CD8-positive, alpha-beta memory T cell (primary cell): ENCODE measurements at regions not wholly inside any gene's neighbourhood (a gene's known extent, or its start where the extent isn't known, plus 50 kb on each side); places are given as distances from the start of the nearest gene placed in this dataset.
"Not testable (repeated sequence)": the region's sequence is repeated elsewhere in the genome, so short reads cannot be mapped to it uniquely, and the experiment has no call there.

Experiments used
- CTCF ChIA-PET: fragments of 350-600 bp; sonication (Branson Sonifier 250); formaldehyde crosslinking; loops from one replicate; lab custom pipeline; 2021; ENCODE audit warnings: antibody characterized with exemption; lab: Charles Lee
- POLR2A ChIA-PET: fragments of 350-600 bp; sonication (Branson Sonifier 250); formaldehyde crosslinking; loops from one replicate; lab custom pipeline; 2021; ENCODE audit warnings: antibody characterized with exemption; lab: Charles Lee
- DNase-seq, 5 donors: peaks; one replicate each; pipeline versions ENCODE4 v3.0.0 to v3.0.0-alpha.2; 2020 to 2022; ENCODE audit warnings: mixed read lengths in 1 of 5
- H3K27ac ChIP-seq: one replicate; pipeline ENCODE4 v1.7.0; 2013; ENCODE audit warnings: low read depth, mild to moderate bottlenecking, low read length, moderate library complexity
- H3K27me3 ChIP-seq: 2 replicates; pipeline ENCODE4 v1.7.0; 2013; ENCODE audit warnings: low read length, mild to moderate bottlenecking; ENCODE audit not compliant: insufficient read depth, poor library complexity, severe bottlenecking
- H3K36me3 ChIP-seq: 2 replicates; pipeline ENCODE4 v1.7.0; 2013; ENCODE audit warnings: mild to moderate bottlenecking, low read length, moderate library complexity; ENCODE audit not compliant: insufficient read depth
- H3K4me1 ChIP-seq: 2 replicates; pipeline ENCODE4 v1.7.0; 2013; ENCODE audit warnings: mild to moderate bottlenecking, low read length, moderate library complexity; ENCODE audit not compliant: insufficient read depth
- H3K4me3 ChIP-seq: 2 replicates; pipeline ENCODE4 v1.7.0; 2013; ENCODE audit warnings: mild to moderate bottlenecking, low read length
- H3K9me3 ChIP-seq: 2 replicates; pipeline ENCODE4 v1.7.0; 2013; ENCODE audit warnings: mild to moderate bottlenecking, low read length
- H3K27ac Mint-ChIP-seq, 8 donors: one replicate each; pipeline ENCODE4 v1.8.0; 2020 to 2021; ENCODE audit warnings: mixed read lengths in 8 of 8, mild to moderate bottlenecking in 6 of 8, inconsistent platforms in 3 of 8, moderate library complexity in 3 of 8
- H3K27me3 Mint-ChIP-seq, 2 donors: one replicate each; pipeline ENCODE4 v1.8.0; 2020 to 2021; ENCODE audit warnings: mixed read lengths in 2 of 2, mild to moderate bottlenecking in 1 of 2, moderate library complexity in 1 of 2
- H3K36me3 Mint-ChIP-seq, 3 donors: one replicate each; pipeline ENCODE4 v1.8.0; 2020 to 2021; ENCODE audit warnings: mixed read lengths in 3 of 3, inconsistent platforms in 1 of 3, mild to moderate bottlenecking in 1 of 3
- H3K4me1 Mint-ChIP-seq, 3 donors: one replicate each; pipeline ENCODE4 v1.8.0; 2020 to 2021; ENCODE audit warnings: mixed read lengths in 3 of 3, inconsistent platforms in 1 of 3, mild to moderate bottlenecking in 1 of 3
- H3K4me3 Mint-ChIP-seq, 7 donors: one replicate each; pipeline ENCODE4 v1.8.0; 2020 to 2021; ENCODE audit warnings: mixed read lengths in 7 of 7, mild to moderate bottlenecking in 6 of 7, moderate library complexity in 4 of 7, inconsistent platforms in 2 of 7
- H3K9me3 Mint-ChIP-seq, 5 donors: one replicate each; pipeline ENCODE4 v1.8.0; 2020 to 2022; ENCODE audit warnings: mixed read lengths in 5 of 5, mild to moderate bottlenecking in 3 of 5, moderate library complexity in 2 of 5, inconsistent platforms in 1 of 5

DNA sequence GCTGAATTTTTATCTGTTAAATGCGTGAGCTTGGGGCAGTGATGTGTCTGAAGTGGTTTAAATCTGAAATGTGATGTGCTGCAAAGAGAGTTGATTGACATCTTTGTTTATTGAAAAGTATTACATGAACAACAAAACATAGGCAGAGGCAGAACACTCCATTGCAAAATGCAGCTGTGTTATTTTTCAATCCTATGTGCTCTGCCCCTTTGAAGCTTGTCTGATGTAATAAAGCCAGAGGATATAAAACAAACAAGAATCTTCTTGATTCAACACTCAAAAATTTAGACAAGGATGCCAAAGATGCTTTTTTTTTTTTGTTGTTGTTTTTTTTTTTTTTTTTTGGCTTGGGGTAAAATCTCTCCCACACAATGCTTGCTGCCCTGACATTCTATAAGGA lies 482.4 kb upstream of the MMS22L start:
- no peak overlapping the region for H3K4me3 ChIP-seq
- no peaks in the 10 kb centered on the region for H3K9me3 ChIP-seq
- no peaks in the 10 kb centered on the region for H3K4me1 Mint-ChIP-seq
- no peaks in the 10 kb centered on the region for H3K27me3 ChIP-seq
- H3K27me3 Mint-ChIP-seq, result no peaks in the 10 kb centered on the region
- H3K9me3 Mint-ChIP-seq, result peaks cover 0 to 6% (median 2%) of the 10 kb centered on the region in 5 donors
- H3K36me3 ChIP-seq, result no peaks in the 10 kb centered on the region
- H3K27ac Mint-ChIP-seq, result no peak overlapping the region
- DNase-seq, result no peak
- no peaks in the 10 kb centered on the region for H3K36me3 Mint-ChIP-seq
- no peak overlapping the region for H3K27ac ChIP-seq
- no peak overlapping the region for H3K4me3 Mint-ChIP-seq
- ChIA-PET CTCF (no interaction called here), POLR2A (no interaction called here)
- no peaks in the 10 kb centered on the region for H3K4me1 ChIP-seq

DNA sequence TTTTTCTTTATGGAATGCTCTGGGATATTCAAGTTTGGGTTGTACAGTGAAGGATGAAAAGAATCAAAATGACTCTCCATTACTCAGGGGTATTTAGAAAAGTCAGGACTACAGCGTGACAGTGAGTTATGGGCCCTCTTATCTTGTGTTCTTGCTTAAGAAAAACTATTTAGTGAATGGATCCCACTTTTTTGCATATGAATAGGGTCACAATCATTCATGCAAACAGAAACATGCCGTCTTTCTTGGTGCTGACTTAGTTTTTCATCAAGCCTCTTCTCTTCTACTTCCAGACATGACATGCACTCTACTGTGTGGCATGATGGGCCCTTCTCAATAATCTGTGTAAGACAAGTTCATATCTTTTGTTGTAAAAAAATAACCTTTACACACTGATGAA lies 488.4 kb upstream of the MMS22L start:
- no peaks in the 10 kb centered on the region for H3K36me3 Mint-ChIP-seq
- Histone ChIP-seq H3K27ac (no peak overlapping the region), H3K4me3 (no peak overlapping the region), H3K9me3 (no peaks in the 10 kb centered on the region), H3K27me3 (no peaks in the 10 kb centered on the region), H3K4me1 (no peaks in the 10 kb centered on the region), H3K36me3 (no peaks in the 10 kb centered on the region)
- H3K4me1 Mint-ChIP-seq, result no peaks in the 10 kb centered on the region
- H3K9me3 Mint-ChIP-seq, result peaks cover 0 to 5% (median 2%) of the 10 kb centered on the region in 5 donors
- H3K27me3 Mint-ChIP-seq, result no peaks in the 10 kb centered on the region
- DNase-seq, result no peak
- ChIA-PET POLR2A (no interaction called here), CTCF (no interaction called here)
- no peak overlapping the region for H3K4me3 Mint-ChIP-seq
- H3K27ac Mint-ChIP-seq, result no peak overlapping the region

DNA sequence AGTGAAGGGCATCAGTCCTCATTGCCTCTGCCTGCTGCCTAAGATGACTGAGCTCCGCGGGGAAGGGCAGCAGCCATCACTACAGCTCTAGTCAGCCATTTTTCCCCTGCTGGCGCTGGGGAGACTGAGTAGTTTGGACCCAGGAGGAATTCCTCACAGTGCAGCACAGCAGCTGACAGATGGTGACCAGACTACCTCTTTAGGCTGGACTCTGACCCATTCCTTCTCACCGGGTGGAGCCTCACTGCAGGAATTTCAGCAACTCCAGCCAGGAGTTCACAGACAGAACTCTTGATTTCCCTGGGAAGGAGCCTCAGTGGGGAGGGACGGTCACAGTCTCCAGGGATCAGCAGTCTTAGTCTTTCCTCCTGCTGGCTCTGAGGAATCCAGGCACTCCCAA lies 492.0 kb upstream of the MMS22L start:
- Histone ChIP-seq H3K9me3 (no peaks in the 10 kb centered on the region), H3K27me3 (no peaks in the 10 kb centered on the region), H3K36me3 (no peaks in the 10 kb centered on the region), H3K4me1 (no peaks in the 10 kb centered on the region), H3K27ac (no peak overlapping the region), H3K4me3 (no peak overlapping the region)
- Mint-ChIP-seq H3K9me3 (peaks cover 0 to 5% (median 2%) of the 10 kb centered on the region in 5 donors), H3K4me3 (no peak overlapping the region), H3K27ac (no peak overlapping the region), H3K36me3 (no peaks in the 10 kb centered on the region), H3K4me1 (no peaks in the 10 kb centered on the region), H3K27me3 (no peaks in the 10 kb centered on the region)
- no peak for DNase-seq
- POLR2A ChIA-PET, result no interaction called here
- CTCF ChIA-PET, result no interaction called here

- no peaks in the 10 kb centered on the region for H3K36me3 ChIP-seq
- no peak overlapping the region for H3K4me3 ChIP-seq
- ChIA-PET POLR2A (no interaction called here), CTCF (no interaction called here)
- Mint-ChIP-seq H3K4me3 (no peak overlapping the region), H3K9me3 (peaks cover 0 to 5% (median 2%) of the 10 kb centered on the region in 5 donors), H3K27me3 (peaks cover 0 to 4% of the 10 kb centered on the region in 2 donors), H3K36me3 (no peaks in the 10 kb centered on the region), H3K27ac (no peak overlapping the region), H3K4me1 (no peaks in the 10 kb centered on the region)
- H3K27me3 ChIP-seq, result no peaks in the 10 kb centered on the region
- no peak overlapping the region for H3K27ac ChIP-seq
- H3K4me1 ChIP-seq, result no peaks in the 10 kb centered on the region
- no peaks in the 10 kb centered on the region for H3K9me3 ChIP-seq
- no peak for DNase-seq
Measured at GRCh38 chr6:97778290-97779038, 495.4 kb upstream of the MMS22L start.

GRCh38 chr6:97779039-97779766 lies 496.2 kb upstream of the MMS22L start:
- H3K4me1 Mint-ChIP-seq, H3K27ac Mint-ChIP-seq, H3K9me3 ChIP-seq, H3K4me3 ChIP-seq, H3K27me3 ChIP-seq, H3K4me1 ChIP-seq, H3K36me3 ChIP-seq, H3K9me3 Mint-ChIP-seq, DNase-seq, H3K36me3 Mint-ChIP-seq, POLR2A ChIA-PET, H3K4me3 Mint-ChIP-seq, CTCF ChIA-PET, H3K27me3 Mint-ChIP-seq, H3K27ac ChIP-seq: not testable (repeated sequence)

- Mint-ChIP-seq H3K27me3 (no peaks in the 10 kb centered on the region), H3K4me1 (no peaks in the 10 kb centered on the region), H3K27ac (no peak overlapping the region), H3K36me3 (no peaks in the 10 kb centered on the region), H3K4me3 (no peak overlapping the region), H3K9me3 (peaks cover 0 to 15% (median 5%) of the 10 kb centered on the region in 5 donors)
- H3K27me3 ChIP-seq, result no peaks in the 10 kb centered on the region
- no peak overlapping the region for H3K4me3 ChIP-seq
- ChIA-PET POLR2A (no interaction called here), CTCF (no interaction called here)
- no peaks in the 10 kb centered on the region for H3K9me3 ChIP-seq
- H3K4me1 ChIP-seq, result no peaks in the 10 kb centered on the region
- no peaks in the 10 kb centered on the region for H3K36me3 ChIP-seq
- H3K27ac ChIP-seq, result no peak overlapping the region
- no peak for DNase-seq
Measured at GRCh38 chr6:97790926-97791590, 508.0 kb upstream of the MMS22L start.

DNA sequence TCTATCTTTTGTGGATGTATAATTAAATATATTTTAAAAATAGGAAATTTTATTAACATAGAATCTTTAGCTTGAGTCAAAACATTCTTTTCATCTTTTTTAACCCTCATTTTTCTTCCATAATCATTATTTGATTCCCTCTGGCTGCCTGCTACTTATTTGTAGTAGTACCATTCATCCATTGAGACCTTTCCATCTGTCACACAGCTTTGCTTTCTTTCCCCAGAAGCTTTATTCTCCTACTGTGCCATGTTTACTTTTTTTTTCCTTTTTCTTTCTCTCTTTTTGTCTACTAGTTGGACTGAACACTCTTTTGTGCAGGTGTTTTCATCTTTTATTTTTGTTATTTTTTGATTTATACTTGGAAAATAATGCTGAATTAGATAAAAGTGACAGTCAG lies 522.6 kb upstream of the MMS22L start:
- CTCF ChIA-PET, result no interaction called here
- POLR2A ChIA-PET, result no interaction called here

DNA sequence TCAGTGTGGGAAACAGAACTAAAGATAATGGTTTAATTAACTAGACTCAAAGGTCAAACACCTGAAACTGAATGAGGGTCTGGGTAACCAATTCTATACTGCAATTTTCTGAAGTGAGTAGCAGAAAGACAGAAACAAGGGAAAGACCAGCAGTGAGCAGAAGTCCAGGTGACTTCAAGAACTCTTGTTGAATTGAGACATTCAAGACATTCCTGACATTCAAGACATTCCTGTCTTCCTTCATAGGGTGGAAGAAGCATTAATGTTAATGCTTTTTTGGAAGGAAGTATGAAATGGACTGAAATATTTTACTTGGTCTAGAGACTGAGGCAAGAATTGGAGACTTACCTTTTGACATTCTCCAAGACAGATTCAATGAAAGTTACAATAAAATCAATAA lies 529.9 kb upstream of the MMS22L start:
- Histone ChIP-seq H3K27ac (no peak overlapping the region), H3K9me3 (no peaks in the 10 kb centered on the region), H3K36me3 (no peaks in the 10 kb centered on the region), H3K4me1 (no peaks in the 10 kb centered on the region), H3K27me3 (no peaks in the 10 kb centered on the region), H3K4me3 (no peak overlapping the region)
- ChIA-PET CTCF (no interaction called here), POLR2A (no interaction called here)
- no peak overlapping the region for H3K27ac Mint-ChIP-seq
- H3K4me3 Mint-ChIP-seq, result no peak overlapping the region
- no peaks in the 10 kb centered on the region for H3K36me3 Mint-ChIP-seq
- H3K4me1 Mint-ChIP-seq, result no peaks in the 10 kb centered on the region
- peaks cover 0 to 6% (median 0%) of the 10 kb centered on the region in 5 donors for H3K9me3 Mint-ChIP-seq
- H3K27me3 Mint-ChIP-seq, result no peaks in the 10 kb centered on the region
- no peak for DNase-seq

More for the DNA sequence above, 522.6 kb upstream of the MMS22L start:
- H3K27ac Mint-ChIP-seq, result no peak overlapping the region
- Histone ChIP-seq H3K9me3 (no peaks in the 10 kb centered on the region), H3K36me3 (no peaks in the 10 kb centered on the region), H3K4me1 (no peaks in the 10 kb centered on the region), H3K4me3 (no peak overlapping the region), H3K27ac (no peak overlapping the region), H3K27me3 (no peaks in the 10 kb centered on the region)
- no peaks in the 10 kb centered on the region for H3K4me1 Mint-ChIP-seq
- no peaks in the 10 kb centered on the region for H3K36me3 Mint-ChIP-seq
- H3K27me3 Mint-ChIP-seq, result no peaks in the 10 kb centered on the region
- no peak for DNase-seq
- H3K9me3 Mint-ChIP-seq, result peaks cover 0 to 14% (median 4%) of the 10 kb centered on the region in 5 donors
- H3K4me3 Mint-ChIP-seq, result no peak overlapping the region
